ENCODE measurements at regions not wholly inside any gene's neighbourhood (a gene's known extent, or its start where the extent isn't known, plus 50 kb on each side); places are given as distances from the start of the nearest gene placed in this dataset.

DNA sequence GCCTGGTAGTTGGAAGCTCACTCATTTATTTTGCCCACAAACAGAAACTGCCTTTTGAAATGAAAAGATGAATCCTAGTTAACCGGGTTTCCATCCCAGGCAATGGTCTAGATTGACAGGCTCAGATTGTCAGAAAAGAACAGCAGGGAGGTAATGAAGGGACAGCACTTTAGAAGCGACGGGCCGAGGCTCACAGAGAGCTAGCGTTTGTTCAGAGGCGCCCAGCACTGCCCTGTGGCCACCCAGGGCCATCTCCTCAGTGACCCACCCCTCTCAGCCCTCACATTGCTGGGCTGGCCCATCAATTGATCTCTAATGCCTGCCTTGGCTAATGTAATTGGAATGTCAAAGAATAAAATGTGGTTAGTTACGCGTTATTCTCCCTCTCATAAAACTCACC, 304.8 kb downstream of the CDCA7 start:
- TF ChIP-seq, protein P1, sequence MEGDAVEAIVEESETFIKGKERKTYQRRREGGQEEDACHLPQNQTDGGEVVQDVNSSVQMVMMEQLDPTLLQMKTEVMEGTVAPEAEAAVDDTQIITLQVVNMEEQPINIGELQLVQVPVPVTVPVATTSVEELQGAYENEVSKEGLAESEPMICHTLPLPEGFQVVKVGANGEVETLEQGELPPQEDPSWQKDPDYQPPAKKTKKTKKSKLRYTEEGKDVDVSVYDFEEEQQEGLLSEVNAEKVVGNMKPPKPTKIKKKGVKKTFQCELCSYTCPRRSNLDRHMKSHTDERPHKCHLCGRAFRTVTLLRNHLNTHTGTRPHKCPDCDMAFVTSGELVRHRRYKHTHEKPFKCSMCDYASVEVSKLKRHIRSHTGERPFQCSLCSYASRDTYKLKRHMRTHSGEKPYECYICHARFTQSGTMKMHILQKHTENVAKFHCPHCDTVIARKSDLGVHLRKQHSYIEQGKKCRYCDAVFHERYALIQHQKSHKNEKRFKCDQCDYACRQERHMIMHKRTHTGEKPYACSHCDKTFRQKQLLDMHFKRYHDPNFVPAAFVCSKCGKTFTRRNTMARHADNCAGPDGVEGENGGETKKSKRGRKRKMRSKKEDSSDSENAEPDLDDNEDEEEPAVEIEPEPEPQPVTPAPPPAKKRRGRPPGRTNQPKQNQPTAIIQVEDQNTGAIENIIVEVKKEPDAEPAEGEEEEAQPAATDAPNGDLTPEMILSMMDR (IDR thresholded peaks at IDR 0.05), result no peak
- no peak for TF ChIP-seq POLR2A (IDR thresholded peaks at IDR 0.05)
- TF ChIP-seq POLR2AphosphoS5 (IDR thresholded peaks at IDR 0.05; ENCODE audit: insufficient read depth in 1 of 2, low read depth in 1 of 2), result no peak

Data from vagina (tissue), 2 donors.